Adipocyte (in vitro differentiated cells): ENCODE measurements at regions not wholly inside any gene's neighbourhood (a gene's known extent, or its start where the extent isn't known, plus 50 kb on each side); places are given as distances from the start of the nearest gene placed in this dataset.

ENCODE experiments used
- DNase-seq: peaks from one replicate; pipeline ENCODE4 v3.0.0-alpha.2; 2015; ENCODE audit warnings: low read depth
- H3K27me3 ChIP-seq: replicated peaks from 2 replicates; pipeline ENCODE4 v1.7.0; 2013; ENCODE audit warnings: mild to moderate bottlenecking, low read length, moderate library complexity; ENCODE audit not compliant: control insufficient read depth, insufficient read depth
- H3K36me3 ChIP-seq: 2 replicates; pipeline ENCODE4 v1.7.0; 2013; ENCODE audit warnings: low read length, mild to moderate bottlenecking, moderate library complexity; ENCODE audit not compliant: control insufficient read depth, insufficient read depth, severe bottlenecking
- H3K4me1 ChIP-seq: 2 replicates; pipeline ENCODE4 v1.7.0; 2013; ENCODE audit warnings: mild to moderate bottlenecking, low read length, moderate library complexity; ENCODE audit not compliant: control insufficient read depth, insufficient read depth
- H3K4me3 ChIP-seq: 2 replicates; pipeline ENCODE4 v1.7.0; 2013; ENCODE audit warnings: mild to moderate bottlenecking, low read length, moderate library complexity
- H3K9ac ChIP-seq: 2 replicates; pipeline ENCODE4 v1.7.0; 2013; ENCODE audit warnings: mild to moderate bottlenecking, low read length, moderate library complexity
- H3K9me3 ChIP-seq: 2 replicates; pipeline ENCODE4 v1.7.0; 2013; ENCODE audit warnings: mild to moderate bottlenecking, low read length, moderate library complexity; ENCODE audit not compliant: control insufficient read depth

GRCh38 chr2:240202586-240202985, 62.1 kb upstream of the OTOS start:
- Histone ChIP-seq H3K9me3 (peaks cover 12% of the 10 kb centered on the region), H3K36me3 (no peaks in the 10 kb centered on the region), H3K4me1 (no peaks in the 10 kb centered on the region), H3K9ac (no peak overlapping the region), H3K27me3 (peaks cover 52% of the 10 kb centered on the region), H3K4me3 (no peak overlapping the region)
- DNase-seq, result no peak

- no peak overlapping the region for H3K4me3 ChIP-seq
- no peaks in the 10 kb centered on the region for H3K4me1 ChIP-seq
- H3K9me3 ChIP-seq, result peaks cover 12% of the 10 kb centered on the region
- no peaks in the 10 kb centered on the region for H3K36me3 ChIP-seq
- no peak for DNase-seq
- no peak overlapping the region for H3K9ac ChIP-seq
- H3K27me3 ChIP-seq, result peaks cover 49% of the 10 kb centered on the region
Observed at GRCh38 chr2:240203031-240203787, 62.8 kb upstream of the OTOS start.

- Histone ChIP-seq H3K9ac (no peak overlapping the region), H3K27me3 (peaks cover 43% of the 10 kb centered on the region), H3K4me3 (no peak overlapping the region), H3K9me3 (peaks cover 12% of the 10 kb centered on the region), H3K4me1 (no peaks in the 10 kb centered on the region), H3K36me3 (no peaks in the 10 kb centered on the region)
- no peak for DNase-seq
Observed at GRCh38 chr2:240203788-240204270, 63.4 kb upstream of the OTOS start.

- Histone ChIP-seq H3K9me3 (peaks cover 12% of the 10 kb centered on the region), H3K36me3 (no peaks in the 10 kb centered on the region), H3K9ac (no peak overlapping the region), H3K4me1 (no peaks in the 10 kb centered on the region), H3K27me3 (peaks cover 38% of the 10 kb centered on the region), H3K4me3 (no peak overlapping the region)
- no peak for DNase-seq
Observed at GRCh38 chr2:240204431-240205276, 64.2 kb upstream of the OTOS start.

- H3K9me3 ChIP-seq, result peaks cover 12% of the 10 kb centered on the region
- no peaks in the 10 kb centered on the region for H3K4me1 ChIP-seq
- H3K27me3 ChIP-seq, result peaks cover 41% of the 10 kb centered on the region
- H3K4me3 ChIP-seq, result no peak overlapping the region
- H3K9ac ChIP-seq, result no peak overlapping the region
- H3K36me3 ChIP-seq, result no peaks in the 10 kb centered on the region
- DNase-seq, result peak; percentile 36
Observed at GRCh38 chr2:240205348-240205747, 64.9 kb upstream of the OTOS start.

- Histone ChIP-seq H3K4me1 (no peaks in the 10 kb centered on the region), H3K9me3 (peaks cover 12% of the 10 kb centered on the region), H3K4me3 (no peak overlapping the region), H3K36me3 (no peaks in the 10 kb centered on the region), H3K27me3 (peaks cover 42% of the 10 kb centered on the region), H3K9ac (no peak overlapping the region)
- DNase-seq, result no peak
Observed at GRCh38 chr2:240205772-240206171, 65.3 kb upstream of the OTOS start.

GRCh38 chr2:240206630-240207029, 66.2 kb upstream of the OTOS start:
- no peak for DNase-seq
- no peaks in the 10 kb centered on the region for H3K36me3 ChIP-seq
- no peaks in the 10 kb centered on the region for H3K4me1 ChIP-seq
- peaks cover 12% of the 10 kb centered on the region for H3K9me3 ChIP-seq
- no peak overlapping the region for H3K9ac ChIP-seq
- peaks cover 43% of the 10 kb centered on the region for H3K27me3 ChIP-seq
- no peak overlapping the region for H3K4me3 ChIP-seq

GRCh38 chr2:240207661-240208060, 67.2 kb upstream of the OTOS start:
- no peak overlapping the region for H3K4me3 ChIP-seq
- H3K4me1 ChIP-seq, result no peaks in the 10 kb centered on the region
- DNase-seq, result no peak
- H3K36me3 ChIP-seq, result no peaks in the 10 kb centered on the region
- H3K9me3 ChIP-seq, result peaks cover 12% of the 10 kb centered on the region
- peaks cover 35% of the 10 kb centered on the region for H3K27me3 ChIP-seq
- H3K9ac ChIP-seq, result no peak overlapping the region

GRCh38 chr2:240208096-240208495, 67.6 kb upstream of the OTOS start:
- H3K27me3 ChIP-seq, result peaks cover 35% of the 10 kb centered on the region
- peaks cover 12% of the 10 kb centered on the region for H3K9me3 ChIP-seq
- no peak overlapping the region for H3K4me3 ChIP-seq
- H3K4me1 ChIP-seq, result peaks cover 2% of the 10 kb centered on the region
- DNase-seq, result no peak
- H3K36me3 ChIP-seq, result no peaks in the 10 kb centered on the region
- H3K9ac ChIP-seq, result no peak overlapping the region

GRCh38 chr2:240208631-240209211, 68.3 kb upstream of the OTOS start:
- H3K4me3 ChIP-seq, result no peak overlapping the region
- no peak for DNase-seq
- H3K27me3 ChIP-seq, result peaks cover 32% of the 10 kb centered on the region
- peaks cover 12% of the 10 kb centered on the region for H3K9me3 ChIP-seq
- H3K9ac ChIP-seq, result no peak overlapping the region
- peaks cover 2% of the 10 kb centered on the region for H3K4me1 ChIP-seq
- H3K36me3 ChIP-seq, result no peaks in the 10 kb centered on the region

GRCh38 chr2:240209493-240209892, 69.0 kb upstream of the OTOS start:
- no peak for DNase-seq
- Histone ChIP-seq H3K27me3 (peaks cover 30% of the 10 kb centered on the region), H3K4me1 (peaks cover 2% of the 10 kb centered on the region), H3K9ac (no peak overlapping the region), H3K9me3 (peaks cover 12% of the 10 kb centered on the region), H3K36me3 (no peaks in the 10 kb centered on the region), H3K4me3 (no peak overlapping the region)
